SK-N-SH treated with all-trans-retinoic acid at 6 μM for 48 hours (cell line): ENCODE measurements at regions not wholly inside any gene's neighbourhood (a gene's known extent, or its start where the extent isn't known, plus 50 kb on each side); places are given as distances from the start of the nearest gene placed in this dataset.

Experiments used
- ATAC-seq: fragments of 200-7000 bp; cut with Tn5 transposase; 3 replicates; pipeline ENCODE4 v1.9.1; 2020; ENCODE audit warnings: mild to moderate bottlenecking, moderate library complexity
- ARNTL ChIP-seq: fragments of 450-650 bp; formaldehyde crosslinking; IDR thresholded peaks from 2 replicates; pipeline ENCODE4 v1.5.0; 2020; ENCODE audit warnings: low read depth, mild to moderate bottlenecking, moderate library complexity, borderline replicate concordance
- BACH2 ChIP-seq: fragments of 250-450 bp; sonication (Bioruptor Pico); IDR thresholded peaks from 2 replicates; pipeline ENCODE4 v1.9.0; 2021; ENCODE audit warnings: mild to moderate bottlenecking, borderline replicate concordance
- CREB5 ChIP-seq: fragments of 250-450 bp; sonication (Bioruptor Pico); IDR thresholded peaks from 2 replicates; pipeline ENCODE4 v1.5.1; 2020; ENCODE audit warnings: low read depth, mild to moderate bottlenecking, moderate library complexity
- CSDC2 ChIP-seq: fragments of 250-450 bp; sonication (Bioruptor Pico); IDR thresholded peaks from 2 replicates; pipeline ENCODE4 v1.5.0; 2020; ENCODE audit warnings: mild to moderate bottlenecking, moderate library complexity
- CSRNP3 ChIP-seq: fragments of 250-450 bp; sonication (Bioruptor Pico); IDR thresholded peaks from 2 replicates; pipeline ENCODE4 v1.5.1; 2021; ENCODE audit warnings: mild to moderate bottlenecking, moderate library complexity
- ESRRG ChIP-seq: fragments of 250-450 bp; sonication (Bioruptor Pico); IDR thresholded peaks from 2 replicates; pipeline ENCODE4 v1.6.1; 2021; ENCODE audit warnings: mild to moderate bottlenecking
- GLIS3 ChIP-seq: fragments of 250-450 bp; sonication (Bioruptor Pico); IDR thresholded peaks from 2 replicates; pipeline ENCODE4 v1.5.0; 2020; ENCODE audit warnings: mild to moderate bottlenecking, moderate library complexity
- ISL1 ChIP-seq: fragments of 250-450 bp; sonication (Bioruptor Pico); IDR thresholded peaks from 2 replicates; pipeline ENCODE4 v2.1.2; 2022; ENCODE audit warnings: mild to moderate bottlenecking, moderate library complexity
- OSR1 ChIP-seq: fragments of 250-450 bp; sonication (Bioruptor Pico); IDR thresholded peaks from 2 replicates; pipeline ENCODE4 v1.8.0; 2022; ENCODE audit warnings: moderate library complexity, mild to moderate bottlenecking, inconsistent platforms
- PATZ1 ChIP-seq: fragments of 250-450 bp; sonication (Bioruptor Pico); IDR thresholded peaks from 2 replicates; pipeline ENCODE4 v1.8.0; 2020; ENCODE audit warnings: mild to moderate bottlenecking, moderate library complexity, borderline replicate concordance
- POU6F1 ChIP-seq: fragments of 250-450 bp; sonication (Bioruptor Pico); IDR thresholded peaks from 2 replicates; pipeline ENCODE4 v1.8.0; 2021; ENCODE audit warnings: low read depth, mild to moderate bottlenecking, moderate library complexity, borderline replicate concordance
- PPARA ChIP-seq: fragments of 250-450 bp; sonication (Bioruptor Pico); IDR thresholded peaks from 2 replicates; pipeline ENCODE4 v1.5.0; 2020; ENCODE audit warnings: mild to moderate bottlenecking, borderline replicate concordance
- SNAI2 ChIP-seq: fragments of 250-450 bp; sonication (Bioruptor Pico); IDR thresholded peaks from 2 replicates; pipeline ENCODE4 v1.5.0; 2020; ENCODE audit warnings: mild to moderate bottlenecking, moderate library complexity
- TCF4 ChIP-seq: fragments of 250-450 bp; sonication (Bioruptor Pico); IDR thresholded peaks from 2 replicates; pipeline ENCODE4 v1.8.0; 2021; ENCODE audit warnings: mild to moderate bottlenecking, moderate library complexity, borderline replicate concordance
- TOX ChIP-seq: fragments of 250-450 bp; sonication (Bioruptor Pico); IDR thresholded peaks from 2 replicates; pipeline ENCODE4 v1.8.0; 2021; ENCODE audit warnings: mild to moderate bottlenecking, moderate library complexity, borderline replicate concordance
- TSHZ2 ChIP-seq: fragments of 250-450 bp; sonication (Bioruptor Pico); IDR thresholded peaks from 2 replicates; pipeline ENCODE4 v1.5.0; 2020; ENCODE audit warnings: mild to moderate bottlenecking, moderate library complexity
- ZC3H10 ChIP-seq: fragments of 250-450 bp; sonication (Bioruptor Pico); IDR thresholded peaks from 2 replicates; pipeline ENCODE4 v1.5.1; 2021; ENCODE audit warnings: mild to moderate bottlenecking, moderate library complexity
- ZFP3 ChIP-seq: fragments of 250-450 bp; sonication (Bioruptor Pico); IDR thresholded peaks from 2 replicates; pipeline ENCODE4 v1.5.0; 2020; ENCODE audit warnings: mild to moderate bottlenecking, moderate library complexity
- ZFP30 ChIP-seq: fragments of 450-650 bp; formaldehyde crosslinking; IDR thresholded peaks from 2 replicates; pipeline ENCODE4 v1.5.0; 2022; ENCODE audit warnings: mild to moderate bottlenecking, moderate library complexity
- ZNF565 ChIP-seq: fragments of 450-650 bp; formaldehyde crosslinking; conservative IDR thresholded peaks from 2 replicates; pipeline ENCODE4 v1.5.0; 2020; ENCODE audit warnings: low read depth, mild to moderate bottlenecking, moderate library complexity
- ZNF8 ChIP-seq: fragments of 450-650 bp; formaldehyde crosslinking; IDR thresholded peaks from 2 replicates; pipeline ENCODE4 v1.5.0; 2020; ENCODE audit warnings: mild to moderate bottlenecking, moderate library complexity

- no peak for TF ChIP-seq CREB5 (CRISPR knock-in tag)
- no peak for TF ChIP-seq POU6F1 (CRISPR knock-in tag)
- no peak for TF ChIP-seq ISL1 (CRISPR knock-in tag)
- no peak for TF ChIP-seq ESRRG (CRISPR knock-in tag)
- no peak for TF ChIP-seq OSR1 (CRISPR knock-in tag)
- ATAC-seq, result peak; percentile 51
Measured at GRCh38 chr5:84634256-84634655, 249.6 kb upstream of the EDIL3 start.

GRCh38 chr5:84632418-84632817 lies 247.7 kb upstream of the EDIL3 start:
- ATAC-seq, result no peak
- TF ChIP-seq TCF4 (CRISPR knock-in tag) (no peak), ISL1 (CRISPR knock-in tag) (no peak), TSHZ2 (CRISPR knock-in tag) (no peak), ZFP3 (no peak), ZC3H10 (CRISPR knock-in tag) (no peak)

GRCh38 chr5:84628918-84629317 lies 244.2 kb upstream of the EDIL3 start:
- TF ChIP-seq ZC3H10 (CRISPR knock-in tag) (no peak), POU6F1 (CRISPR knock-in tag) (no peak), SNAI2 (CRISPR knock-in tag) (no peak), CSRNP3 (CRISPR knock-in tag) (no peak), ESRRG (CRISPR knock-in tag) (no peak), CREB5 (CRISPR knock-in tag) (no peak), ZFP30 (CRISPR knock-in tag) (no peak), TCF4 (CRISPR knock-in tag) (no peak), TOX (CRISPR knock-in tag) (no peak), TSHZ2 (CRISPR knock-in tag) (no peak), ZNF565 (CRISPR knock-in tag) (no peak), PATZ1 (CRISPR knock-in tag) (no peak), OSR1 (CRISPR knock-in tag) (no peak), GLIS3 (CRISPR knock-in tag) (no peak), BACH2 (CRISPR knock-in tag) (no peak), CSDC2 (no peak), ARNTL (CRISPR knock-in tag) (no peak), PPARA (CRISPR knock-in tag) (no peak), ZNF8 (CRISPR knock-in tag) (no peak), ZFP3 (no peak)
- ATAC-seq, result no peak
